ENCODE measurements at regions not wholly inside any gene's neighbourhood (a gene's known extent, or its start where the extent isn't known, plus 50 kb on each side); places are given as distances from the start of the nearest gene placed in this dataset.

GRCh38 chr5:145246961-145247744 is 588.0 kb downstream of the PRELID2 start:
- intact Hi-C loops (cut with DNase I, micrococcal nuclease), result no loop called here
- Histone ChIP-seq H3K4me3 (no peak overlapping the region), H3K4me1 (ENCODE audit: low read depth) (no peaks in the 10 kb centered on the region), H3K9me3 (no peaks in the 10 kb centered on the region), H3K36me3 (ENCODE audit: low read depth) (no peaks in the 10 kb centered on the region)
- no peak for TF ChIP-seq CTCF (IDR thresholded peaks at IDR 0.05)
- DNase-seq, result no peak
- ATAC-seq, result no peak

- TF ChIP-seq CTCF (IDR thresholded peaks at IDR 0.05), result no peak
- Histone ChIP-seq H3K9me3 (no peaks in the 10 kb centered on the region), H3K36me3 (ENCODE audit: low read depth) (no peaks in the 10 kb centered on the region), H3K4me1 (ENCODE audit: low read depth) (no peaks in the 10 kb centered on the region), H3K4me3 (no peak overlapping the region)
- no peak for DNase-seq
- intact Hi-C loops (cut with DNase I, micrococcal nuclease), result no loop called here
- no peak for ATAC-seq
These were observed 588.8 kb downstream of the PRELID2 start for GRCh38 chr5:145246379-145246778.

- no peak for TF ChIP-seq CTCF (IDR thresholded peaks at IDR 0.05)
- no peak for ATAC-seq
- H3K9me3 ChIP-seq, result no peaks in the 10 kb centered on the region
- no peak overlapping the region for H3K4me3 ChIP-seq
- no peaks in the 10 kb centered on the region for H3K4me1 ChIP-seq (ENCODE audit: low read depth)
- no peaks in the 10 kb centered on the region for H3K36me3 ChIP-seq (ENCODE audit: low read depth)
- DNase-seq, result no peak
- intact Hi-C loops (cut with DNase I, micrococcal nuclease), result no loop called here
These were observed 589.8 kb downstream of the PRELID2 start for GRCh38 chr5:145245354-145245753.

GRCh38 chr5:145244788-145245187 is 590.4 kb downstream of the PRELID2 start:
- no peaks in the 10 kb centered on the region for H3K4me1 ChIP-seq (ENCODE audit: low read depth)
- DNase-seq (no peak), ATAC-seq (no peak)
- H3K36me3 ChIP-seq (ENCODE audit: low read depth), result no peaks in the 10 kb centered on the region
- H3K4me3 ChIP-seq, result no peak overlapping the region
- no peaks in the 10 kb centered on the region for H3K9me3 ChIP-seq
- intact Hi-C loops (cut with DNase I, micrococcal nuclease), result no loop called here
- no peak for TF ChIP-seq CTCF (IDR thresholded peaks at IDR 0.05)

- ATAC-seq (no peak), DNase-seq (no peak)
- intact Hi-C loops (cut with DNase I, micrococcal nuclease), result no loop called here
These were observed 590.9 kb downstream of the PRELID2 start for GRCh38 chr5:145244251-145244650.

More at GRCh38 chr5:145244251-145244650, 590.9 kb downstream of the PRELID2 start:
- Histone ChIP-seq H3K4me1 (ENCODE audit: low read depth) (no peaks in the 10 kb centered on the region), H3K9me3 (no peaks in the 10 kb centered on the region), H3K36me3 (ENCODE audit: low read depth) (no peaks in the 10 kb centered on the region), H3K4me3 (no peak overlapping the region)
- TF ChIP-seq CTCF (IDR thresholded peaks at IDR 0.05), result no peak
